ENCODE measurements at regions not wholly inside any gene's neighbourhood (a gene's known extent, or its start where the extent isn't known, plus 50 kb on each side); places are given as distances from the start of the nearest gene placed in this dataset.

GRCh38 chr3:127445581-127446343, 144.8 kb downstream of the TPRA1 start:
- no peak overlapping the region for H3K4me3 Mint-ChIP-seq
- H3K4me1 Mint-ChIP-seq, result no peaks in the 10 kb centered on the region
- no peaks in the 10 kb centered on the region for H3K9me3 Mint-ChIP-seq
- peaks cover 54% of the 10 kb centered on the region for H3K27me3 Mint-ChIP-seq (ENCODE audit: low read depth)
- TF ChIP-seq CTCF (IDR thresholded peaks at IDR 0.05; ENCODE audit: unreplicated experiment in 3 of 3), result no peak
- no peaks in the 10 kb centered on the region for H3K36me3 Mint-ChIP-seq (ENCODE audit: low read depth)
- H3K27ac Mint-ChIP-seq, result no peak overlapping the region

- TF ChIP-seq CTCF (IDR thresholded peaks at IDR 0.05; ENCODE audit: unreplicated experiment in 3 of 3), result no peak
- no peaks in the 10 kb centered on the region for H3K9me3 Mint-ChIP-seq
- no peaks in the 10 kb centered on the region for H3K4me1 Mint-ChIP-seq
- peaks cover 46% of the 10 kb centered on the region for H3K27me3 Mint-ChIP-seq (ENCODE audit: low read depth)
- no peak overlapping the region for H3K27ac Mint-ChIP-seq
- H3K4me3 Mint-ChIP-seq, result no peak overlapping the region
- no peaks in the 10 kb centered on the region for H3K36me3 Mint-ChIP-seq (ENCODE audit: low read depth)
Observed at GRCh38 chr3:127444761-127445160, 145.8 kb downstream of the TPRA1 start.

GRCh38 chr3:127443581-127444375, 146.8 kb downstream of the TPRA1 start:
- Mint-ChIP-seq H3K27ac (no peak overlapping the region), H3K27me3 (ENCODE audit: low read depth) (peaks cover 39% of the 10 kb centered on the region), H3K36me3 (ENCODE audit: low read depth) (no peaks in the 10 kb centered on the region), H3K4me3 (no peak overlapping the region), H3K4me1 (no peaks in the 10 kb centered on the region), H3K9me3 (no peaks in the 10 kb centered on the region)
- no peak for TF ChIP-seq CTCF (IDR thresholded peaks at IDR 0.05; ENCODE audit: unreplicated experiment in 3 of 3)

GRCh38 chr3:127442506-127442905, 148.0 kb downstream of the TPRA1 start:
- Mint-ChIP-seq H3K4me3 (no peak overlapping the region), H3K27me3 (ENCODE audit: low read depth) (peaks cover 34% of the 10 kb centered on the region), H3K36me3 (ENCODE audit: low read depth) (no peaks in the 10 kb centered on the region), H3K9me3 (no peaks in the 10 kb centered on the region), H3K27ac (no peak overlapping the region), H3K4me1 (no peaks in the 10 kb centered on the region)
- TF ChIP-seq CTCF (IDR thresholded peaks at IDR 0.05; ENCODE audit: unreplicated experiment in 3 of 3), result no peak

- no peaks in the 10 kb centered on the region for H3K4me1 Mint-ChIP-seq
- no peak overlapping the region for H3K27ac Mint-ChIP-seq
- H3K9me3 Mint-ChIP-seq, result no peaks in the 10 kb centered on the region
- no peaks in the 10 kb centered on the region for H3K36me3 Mint-ChIP-seq (ENCODE audit: low read depth)
- H3K27me3 Mint-ChIP-seq (ENCODE audit: low read depth), result peaks cover 31% of the 10 kb centered on the region
- TF ChIP-seq CTCF (IDR thresholded peaks at IDR 0.05; ENCODE audit: unreplicated experiment in 3 of 3), result no peak
- H3K4me3 Mint-ChIP-seq, result no peak overlapping the region
Observed at GRCh38 chr3:127441764-127442163, 148.8 kb downstream of the TPRA1 start.
